NCI-H146 treated with DMSO at 0.1 percent for 48 hours (cell line): ENCODE measurements at regions not wholly inside any gene's neighbourhood (a gene's known extent, or its start where the extent isn't known, plus 50 kb on each side); places are given as distances from the start of the nearest gene placed in this dataset.

Experiments used
- DNase-seq: peaks from one replicate; lab custom pipeline; 2025; ENCODE audit not compliant: unreplicated experiment; lab: John Stamatoyannopoulos, UW

DNA sequence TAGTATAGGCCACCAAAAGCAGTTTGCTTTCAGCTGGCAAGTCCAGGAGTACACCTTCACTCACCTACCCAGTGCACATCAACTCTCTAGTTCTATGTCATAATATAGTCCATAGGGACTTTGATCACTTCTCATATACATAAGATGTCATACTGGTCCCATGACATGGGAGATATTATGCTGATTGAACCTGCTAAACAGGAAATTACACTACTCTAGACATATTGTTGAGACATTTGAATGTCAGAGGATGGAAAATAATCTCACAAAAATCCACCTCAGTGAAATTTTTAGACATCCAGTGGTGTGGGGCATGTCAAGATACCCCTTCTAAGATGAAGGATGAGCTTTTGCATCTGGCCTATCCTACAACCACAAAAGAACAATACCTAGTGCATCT, 322.5 kb downstream of the EN1 start:
- no peak for DNase-seq

DNA sequence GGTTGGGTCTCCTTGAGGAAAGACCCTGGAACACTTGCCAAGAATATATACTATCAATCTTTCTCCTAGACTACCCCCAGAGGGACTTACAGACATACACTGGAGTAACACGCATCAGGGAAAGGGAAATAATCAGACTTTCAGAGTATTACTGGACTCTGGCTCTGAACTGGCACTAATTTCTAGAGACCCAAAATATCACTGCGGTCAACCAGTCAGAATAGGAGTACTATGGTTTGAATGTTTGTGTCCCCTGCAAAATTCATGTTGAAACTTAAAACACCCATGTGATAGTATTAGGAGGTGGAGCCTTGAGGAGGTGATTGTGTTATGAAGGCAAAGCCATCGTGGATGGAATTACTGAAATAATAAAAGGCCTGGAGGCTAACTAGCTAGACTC, 323.7 kb downstream of the EN1 start:
- DNase-seq, result no peak

DNA sequence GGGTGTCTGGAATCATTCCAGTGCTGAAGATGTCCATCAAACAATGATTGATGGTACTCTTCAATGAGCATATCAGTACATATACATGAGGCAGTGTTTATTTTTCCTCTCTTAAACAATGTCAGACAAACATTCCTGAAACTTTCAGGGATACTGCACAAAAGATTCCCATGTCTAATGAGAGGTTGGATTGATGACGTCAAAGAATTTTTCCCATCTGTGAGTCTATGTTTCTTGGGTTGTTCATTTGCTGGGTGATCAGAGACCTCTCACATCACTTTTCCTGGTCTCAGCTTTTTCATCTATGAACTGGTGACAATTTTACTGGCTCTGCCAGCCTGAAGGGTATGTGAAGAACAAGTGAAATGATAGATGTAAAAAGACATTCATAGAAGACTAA, 325.5 kb downstream of the EN1 start:
- no peak for DNase-seq

DNA sequence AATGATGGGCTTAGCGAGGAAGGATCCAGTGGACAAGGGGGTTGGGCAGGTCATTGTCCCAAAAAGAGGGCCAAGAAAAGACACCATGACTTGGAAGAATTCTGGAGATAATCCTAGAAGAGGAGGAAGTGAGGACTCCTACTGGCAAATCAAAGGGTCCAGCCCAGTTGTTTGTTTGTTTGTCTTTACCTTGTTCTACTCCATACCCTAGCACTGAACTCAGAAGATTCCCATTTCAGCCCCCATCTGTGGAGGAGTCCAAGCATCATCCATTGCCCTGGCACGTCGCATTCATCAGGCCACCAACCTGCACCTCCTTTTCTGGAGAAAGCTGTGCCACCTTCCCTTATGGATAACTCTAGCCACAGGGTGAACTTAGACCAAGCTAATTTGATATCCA, 326.2 kb downstream of the EN1 start:
- DNase-seq, result no peak

DNA sequence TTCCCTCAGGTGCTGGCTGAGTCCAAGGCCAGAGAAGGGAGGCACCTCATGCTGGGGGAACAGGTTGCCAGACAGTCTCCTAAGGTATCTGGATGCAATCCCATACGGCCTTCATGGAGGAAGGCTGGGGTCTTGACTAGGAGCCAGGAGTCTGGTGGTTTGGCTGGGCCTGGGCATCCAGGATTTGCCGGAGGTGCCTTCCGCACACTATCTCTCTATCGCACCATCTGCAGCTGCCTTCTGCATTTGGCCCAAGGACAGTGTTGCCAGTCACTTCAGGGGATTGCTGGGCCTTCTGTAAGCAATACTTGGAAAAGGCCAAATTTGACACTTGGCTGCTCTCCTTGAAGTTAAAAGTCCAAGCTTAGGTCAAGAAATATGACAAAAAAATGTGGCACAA, 327.2 kb downstream of the EN1 start:
- DNase-seq, result no peak

DNA sequence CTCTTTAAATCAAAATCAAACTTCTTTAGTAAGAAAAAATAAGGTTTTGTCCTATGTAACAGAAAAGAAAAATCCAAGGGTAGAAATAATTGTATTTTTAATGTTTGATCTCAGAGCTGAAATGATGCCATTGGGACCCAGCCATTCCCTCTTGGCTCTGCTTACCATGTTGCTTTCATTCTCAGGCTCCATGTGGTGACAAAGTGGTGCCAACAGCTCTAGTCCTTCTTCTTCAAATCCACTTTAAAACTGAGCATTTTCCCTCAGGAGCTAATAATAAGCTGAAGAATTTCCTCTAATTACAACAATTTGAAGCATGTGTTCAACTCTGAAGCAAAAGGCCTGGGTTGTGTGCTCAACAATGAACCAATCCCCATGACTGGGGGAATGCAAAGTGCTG, 327.9 kb downstream of the EN1 start:
- no peak for DNase-seq

DNA sequence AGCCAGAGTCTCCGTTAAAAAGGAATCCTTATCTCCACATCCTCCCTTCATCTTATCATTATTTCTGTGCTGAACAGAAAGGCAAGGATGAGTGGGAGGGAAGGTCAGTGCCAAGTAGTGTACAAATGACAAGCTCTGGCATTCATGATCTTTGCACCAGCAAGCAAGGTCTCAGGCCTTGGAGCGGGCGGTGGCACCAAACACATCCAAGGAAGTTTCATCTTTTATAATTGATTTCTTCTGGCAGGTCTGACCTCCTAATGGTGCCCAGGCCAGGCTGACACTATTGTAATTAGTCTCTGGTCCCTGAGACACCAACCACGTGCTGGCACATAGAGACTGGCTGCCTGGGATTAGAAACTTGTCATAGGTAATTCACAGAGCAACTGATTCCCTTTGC, 336.6 kb downstream of the EN1 start:
- DNase-seq, result no peak

DNA sequence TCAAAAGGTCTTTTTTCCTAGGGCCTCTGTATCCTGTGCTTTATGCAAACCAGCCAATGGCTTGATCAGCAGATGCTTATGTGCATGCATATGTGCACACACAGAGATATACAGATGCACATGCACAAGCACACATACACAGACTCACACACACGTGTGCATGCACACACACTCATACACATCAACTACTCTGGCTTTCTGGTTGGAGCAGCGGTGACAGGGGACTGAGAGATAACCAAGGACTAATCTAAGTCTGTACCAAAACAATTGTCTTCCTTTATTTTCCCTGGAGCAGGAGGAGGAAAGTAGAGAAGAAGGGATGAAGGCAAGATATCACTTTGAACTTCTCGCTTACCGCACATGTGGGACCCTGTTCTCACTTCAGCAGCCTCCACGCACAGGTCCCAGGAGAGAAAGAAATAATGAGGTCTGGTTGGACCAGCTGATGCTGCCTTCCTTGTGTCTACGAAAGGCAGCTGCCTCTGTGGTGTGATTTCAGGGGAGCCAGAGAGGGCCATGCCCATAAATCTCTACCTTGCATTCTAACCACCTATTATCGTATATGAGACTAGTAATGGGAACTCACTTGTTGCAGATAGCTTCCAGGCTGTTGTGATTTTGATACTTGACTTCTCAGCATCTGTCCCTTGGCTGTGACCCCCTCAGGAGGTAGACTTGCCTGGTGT, 338.0 kb downstream of the EN1 start:
- DNase-seq, result no peak

DNA sequence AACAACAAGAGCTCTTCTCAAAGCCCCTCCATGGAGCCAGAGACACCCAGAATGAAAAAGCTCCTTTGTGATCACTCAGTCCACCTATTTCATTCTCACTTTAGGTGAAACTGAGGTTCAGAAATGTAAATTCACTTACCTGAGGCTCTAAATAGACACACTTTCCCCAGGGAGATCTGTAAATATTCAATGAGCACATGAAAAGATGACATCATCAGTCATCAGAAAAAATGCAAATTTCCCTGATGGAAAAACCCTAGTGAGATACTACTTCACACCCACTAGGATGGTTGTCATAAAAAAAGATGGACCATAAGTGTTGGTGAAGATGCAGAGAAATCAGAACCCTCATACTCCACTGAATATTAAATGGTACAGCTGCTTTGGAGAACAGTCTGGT, 339.2 kb downstream of the EN1 start:
- no peak for DNase-seq

DNA sequence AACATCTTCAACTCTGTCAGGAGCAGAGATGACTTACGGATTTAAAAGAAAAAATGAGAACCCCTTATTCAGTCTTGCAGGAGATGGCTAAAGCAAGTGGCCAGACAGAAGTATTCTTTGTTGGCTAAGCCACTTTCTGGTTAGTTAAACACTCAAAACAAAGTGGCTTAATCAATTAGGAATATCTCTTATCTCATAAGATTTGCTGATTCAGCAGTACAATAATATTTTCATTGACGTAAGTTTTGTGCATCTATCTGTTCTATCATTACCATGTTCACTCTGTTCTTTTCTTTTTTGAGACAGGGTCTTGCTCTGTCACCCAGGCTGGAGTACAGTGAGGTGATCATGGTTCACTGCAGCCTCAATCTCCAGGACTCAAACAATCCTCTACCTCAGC, 342.0 kb downstream of the EN1 start:
- DNase-seq, result no peak

DNA sequence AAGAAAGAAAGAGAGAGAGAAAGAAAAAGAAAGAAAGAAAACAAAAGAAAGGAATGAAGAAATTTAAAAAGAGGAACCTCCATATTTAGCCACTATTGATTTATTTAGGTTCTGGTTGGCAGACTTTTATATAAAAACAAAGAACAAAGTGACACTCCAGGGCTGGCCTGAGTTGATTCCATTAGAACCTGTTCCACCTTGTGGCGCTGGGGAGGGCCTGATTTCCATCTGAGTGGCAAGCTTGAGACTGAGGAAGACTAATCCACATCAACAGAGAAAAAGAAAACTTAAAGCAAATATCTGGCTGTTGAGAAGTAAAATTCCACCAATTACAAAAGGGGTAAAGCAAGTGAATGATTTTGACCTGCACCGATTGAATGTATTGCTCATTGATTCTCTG, 345.3 kb downstream of the EN1 start:
- DNase-seq, result no peak

DNA sequence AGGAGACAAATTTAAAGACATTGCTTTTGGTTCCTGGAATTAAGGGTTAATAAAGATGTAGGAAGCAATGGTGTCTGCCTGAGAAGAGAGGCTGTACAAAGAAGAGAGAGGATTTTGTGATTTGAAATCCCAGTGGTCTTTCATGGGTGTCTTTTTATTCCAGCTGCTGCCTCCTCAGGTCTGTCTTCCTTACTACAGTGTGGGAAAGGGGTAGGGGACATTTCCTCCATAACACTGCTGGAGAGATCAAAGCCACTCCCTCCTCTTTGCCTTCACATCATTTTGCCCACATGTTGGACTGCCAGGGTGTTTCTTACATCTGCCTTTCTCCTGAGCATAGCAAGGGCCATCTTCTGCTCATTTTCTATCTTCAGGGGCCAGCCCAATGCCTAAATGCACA, 348.5 kb downstream of the EN1 start:
- DNase-seq, result no peak

DNA sequence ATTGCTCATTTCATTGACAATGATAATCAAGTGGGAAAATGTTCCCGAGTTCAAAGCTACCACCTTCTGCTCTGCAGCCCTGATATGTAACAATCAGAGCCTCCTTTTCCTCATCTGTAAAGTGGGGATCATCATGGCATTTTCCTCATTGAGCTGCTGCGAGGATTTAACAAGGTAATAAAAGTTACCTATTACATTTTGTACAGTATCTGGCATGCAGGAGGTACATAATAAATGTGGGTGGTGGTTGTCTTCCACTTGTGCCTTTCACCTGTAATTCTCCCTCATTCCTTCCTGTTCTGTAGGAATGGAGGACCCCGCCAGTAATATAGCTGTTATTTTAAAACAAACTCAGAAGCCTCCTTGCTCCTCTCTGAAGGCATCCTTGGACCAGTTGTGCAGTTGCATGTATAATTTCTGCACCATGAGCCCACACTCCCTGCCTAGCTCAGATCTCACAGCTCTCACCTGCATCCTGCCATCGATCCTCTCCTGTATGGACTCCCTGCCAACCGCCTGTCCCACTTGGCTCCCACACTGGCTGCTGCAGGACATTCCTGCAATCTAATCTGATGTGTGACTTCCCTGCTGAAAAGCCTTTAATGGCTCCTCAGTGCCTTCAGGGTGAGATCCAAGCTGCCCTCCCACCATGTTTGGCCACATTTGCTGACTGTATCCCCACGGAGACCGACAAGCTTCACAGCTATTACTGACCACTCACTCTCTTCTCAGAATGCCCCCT, 350.4 kb downstream of the EN1 start:
- no peak for DNase-seq

DNA sequence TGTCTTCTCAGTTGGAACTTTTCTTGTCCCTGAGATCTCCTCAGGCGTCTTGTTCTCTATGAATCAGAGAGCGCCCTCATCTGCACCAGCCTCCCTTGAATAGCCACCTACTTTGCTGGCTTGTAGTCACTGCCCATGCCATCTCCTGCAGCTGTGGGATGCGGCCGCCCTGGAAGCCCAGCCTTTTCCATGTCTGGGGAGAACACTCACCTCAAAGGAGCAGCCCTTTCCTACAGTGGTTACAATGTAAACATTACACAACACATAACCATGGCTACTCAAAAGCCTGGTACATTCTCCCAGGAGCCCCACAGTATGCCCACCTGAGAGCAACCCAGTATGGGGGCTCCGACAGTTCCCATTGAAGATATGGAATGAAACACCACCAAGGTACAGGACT, 351.0 kb downstream of the EN1 start:
- no peak for DNase-seq

DNA sequence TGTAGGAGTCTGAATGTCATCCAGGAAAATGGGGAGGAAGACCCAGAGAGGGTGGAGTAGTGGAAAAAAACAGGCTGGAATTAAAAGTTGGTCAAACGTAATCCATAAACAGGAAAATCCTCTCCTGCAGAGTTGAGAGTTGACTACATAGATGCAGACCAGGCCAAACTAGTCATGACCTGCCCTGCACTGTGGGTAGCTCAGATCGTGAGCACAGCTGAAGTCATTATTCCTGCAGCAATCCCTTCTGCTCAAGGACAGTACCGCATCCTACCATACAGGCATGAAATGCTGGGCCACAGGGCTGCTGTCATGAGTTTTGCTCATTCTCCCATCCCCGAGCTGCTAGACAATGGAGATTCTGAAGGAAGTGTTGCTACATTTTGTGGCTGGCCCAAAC, 352.2 kb downstream of the EN1 start:
- DNase-seq, result no peak

DNA sequence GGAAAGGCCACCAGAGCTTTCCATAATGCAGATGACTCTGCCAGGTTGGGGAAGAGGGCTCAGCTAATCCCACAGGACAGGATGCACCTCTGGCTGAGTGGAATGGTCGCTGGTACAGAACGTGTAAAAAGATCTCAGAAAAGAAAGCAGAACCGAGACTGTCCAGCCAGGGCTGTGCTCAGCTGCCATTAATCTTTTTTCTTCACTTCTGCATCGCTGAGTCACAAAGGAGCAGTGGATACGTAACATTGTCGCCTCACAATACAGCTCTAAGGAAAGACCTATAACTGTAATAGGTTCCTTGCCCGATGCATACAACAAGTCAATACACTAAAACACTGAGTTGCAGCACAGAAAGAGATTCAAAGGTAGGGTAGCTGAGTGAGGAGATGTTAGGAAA, 354.2 kb downstream of the EN1 start:
- no peak for DNase-seq

DNA sequence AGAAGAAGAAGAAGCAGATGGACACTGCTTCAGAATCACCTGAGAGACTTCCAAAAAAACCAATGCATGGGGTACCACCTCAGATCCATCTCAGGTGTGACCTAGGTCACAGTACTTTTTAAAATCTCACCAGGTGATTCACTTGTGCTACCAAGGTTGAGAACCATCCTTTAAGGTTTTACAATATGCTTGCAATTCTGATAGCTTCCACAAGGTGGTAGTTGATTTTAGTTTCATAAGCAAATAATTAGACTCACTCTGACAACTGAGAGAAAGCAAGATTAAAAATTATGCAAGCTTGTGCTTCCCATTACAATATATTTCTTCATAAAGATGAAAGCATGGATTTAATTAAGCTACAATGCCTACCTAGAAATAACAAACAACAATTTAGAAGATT, 355.1 kb downstream of the EN1 start:
- DNase-seq, result no peak

DNA sequence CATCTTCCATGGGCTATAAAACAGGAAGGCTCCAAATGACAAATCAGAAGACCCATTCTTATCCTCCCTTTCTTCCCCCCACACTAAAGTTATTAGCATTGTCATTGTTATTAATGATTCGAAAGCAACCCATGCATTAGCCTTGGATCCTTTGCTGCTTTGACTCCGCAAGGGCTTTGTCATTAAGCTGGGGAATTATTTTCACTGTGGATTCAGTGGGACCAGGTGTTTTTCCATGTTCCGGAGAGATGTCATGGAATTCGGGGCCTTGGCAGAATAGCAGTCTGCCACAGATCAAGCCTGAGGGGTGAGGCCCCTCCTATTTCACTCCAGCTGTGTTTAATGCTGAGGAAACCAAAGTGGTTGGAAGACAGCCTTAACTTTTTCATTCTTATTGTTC, 357.1 kb downstream of the EN1 start:
- DNase-seq, result no peak

DNA sequence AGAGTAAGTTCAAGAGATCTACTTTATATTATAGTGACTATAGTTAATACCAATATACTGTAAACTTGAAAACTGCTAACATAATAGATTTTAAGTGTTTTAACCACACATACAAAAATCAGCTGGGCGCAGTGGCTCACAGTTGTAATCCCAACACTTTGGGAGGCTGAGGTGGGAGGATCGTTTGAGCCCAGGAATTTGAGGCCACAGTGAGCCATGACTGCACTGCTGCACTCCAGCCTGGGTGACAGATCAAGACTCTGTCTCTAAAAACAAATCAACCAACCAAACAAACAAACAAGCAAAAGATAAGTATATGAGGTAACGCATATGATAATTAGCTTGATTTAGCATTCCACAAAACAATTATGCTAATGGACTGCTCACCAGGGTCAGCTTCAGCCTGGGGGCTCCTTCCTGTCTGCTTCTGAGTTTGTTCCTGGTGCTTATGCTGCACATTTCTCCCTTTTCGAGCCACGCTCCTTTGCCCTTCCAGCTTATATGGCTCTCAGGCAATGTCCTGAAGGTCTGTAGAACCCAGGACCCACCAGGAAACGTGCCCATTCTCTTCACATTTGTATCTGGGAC, 357.6 kb downstream of the EN1 start:
- no peak for DNase-seq

DNA sequence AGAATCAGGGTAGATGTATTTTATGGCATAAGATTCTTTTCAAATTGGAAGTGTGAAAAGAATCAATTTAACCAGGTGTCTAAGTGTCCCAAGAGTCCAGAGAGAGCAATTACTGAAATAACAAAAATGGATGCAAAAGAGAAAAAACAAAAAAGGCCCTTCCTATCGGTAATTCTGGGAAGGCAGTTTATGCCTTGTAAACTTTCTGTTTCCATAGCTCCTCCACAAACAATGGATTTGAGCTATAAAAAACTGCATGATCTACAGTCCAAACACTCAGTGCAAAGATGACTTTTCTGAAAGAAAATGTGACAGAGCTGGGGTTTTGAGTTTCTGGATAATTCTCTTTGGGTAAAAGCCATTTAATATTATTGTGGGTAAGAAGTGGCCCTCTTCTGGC, 366.1 kb downstream of the EN1 start:
- no peak for DNase-seq

DNA sequence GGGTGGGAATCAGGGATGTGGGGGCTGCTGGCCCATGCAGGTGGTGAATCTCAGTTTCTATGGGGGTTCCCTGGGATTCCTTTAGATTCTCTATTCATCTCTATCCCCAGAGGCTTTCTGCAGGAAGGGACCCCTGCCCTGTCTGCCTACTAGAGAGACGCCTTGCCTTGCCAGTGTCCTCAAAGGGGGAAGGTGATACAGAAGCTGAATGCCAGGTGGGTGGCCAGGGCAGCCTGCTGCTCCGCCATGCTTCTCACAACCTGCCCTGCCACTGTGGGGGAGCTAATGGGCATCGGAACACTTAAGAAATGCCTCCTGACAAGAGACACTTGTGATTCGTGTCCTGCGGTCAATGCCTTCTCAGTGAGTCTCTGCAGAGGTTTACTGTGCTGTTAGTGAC, 368.4 kb downstream of the EN1 start:
- DNase-seq, result no peak

DNA sequence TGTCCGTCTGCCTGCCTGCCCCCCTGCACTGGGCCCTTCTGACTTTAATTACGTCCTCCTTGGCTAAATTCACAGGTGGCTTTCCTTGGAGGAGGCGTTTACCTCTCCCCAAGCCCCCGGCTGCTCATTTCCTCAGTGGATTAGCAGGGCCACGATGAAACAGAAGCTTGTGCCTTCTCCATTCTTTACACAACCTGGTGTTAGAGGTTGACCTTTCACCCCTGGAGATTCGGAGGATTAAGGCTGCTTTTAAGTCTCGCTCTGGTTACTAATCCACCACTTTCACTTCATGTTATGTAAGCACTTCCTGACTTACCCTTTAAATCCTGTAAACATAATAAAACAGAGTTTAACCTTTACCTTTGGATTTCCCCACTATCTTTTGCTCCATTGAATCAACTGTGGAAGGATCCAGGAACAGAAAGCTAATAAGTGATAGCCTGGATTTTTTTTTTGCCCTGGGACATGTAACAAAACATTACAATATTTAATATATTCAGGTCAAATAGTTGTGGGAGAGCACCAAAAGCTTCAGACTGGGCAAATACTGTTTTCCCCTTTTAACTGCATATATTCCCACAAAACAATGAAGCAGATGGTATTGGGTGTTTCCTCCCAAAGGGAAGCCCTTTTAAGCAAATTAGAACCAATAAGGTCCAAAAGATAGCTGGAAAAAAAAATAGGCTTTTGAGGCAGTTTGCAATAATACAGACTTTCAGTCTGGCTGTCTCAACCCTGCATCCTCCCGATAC, 370.2 kb downstream of the EN1 start:
- DNase-seq, result no peak
